Lower lobe of right lung (tissue), 2 donors: ENCODE measurements at regions not wholly inside any gene's neighbourhood (a gene's known extent, or its start where the extent isn't known, plus 50 kb on each side); places are given as distances from the start of the nearest gene placed in this dataset.
"Not testable (repeated sequence)": the region's sequence is repeated elsewhere in the genome, so short reads cannot be mapped to it uniquely, and the experiment has no call there.

Experiments
- ATAC-seq, 2 donors: fragments of 200-7000 bp; cut with Tn5 transposase; one replicate each; pipeline ENCODE4 v1.9.1; 2020 to 2022; ENCODE audit warnings: mild to moderate bottlenecking in 2 of 2, moderate library complexity in 2 of 2
- DNase-seq: peaks from one replicate; pipeline ENCODE4 v3.0.0-alpha.2; 2020
- H3K27ac ChIP-seq: fragments of 200-600 bp; one replicate; pipeline ENCODE4 v1.8.0; 2022
- H3K27me3 ChIP-seq: fragments of 200-600 bp; one replicate; pipeline ENCODE4 v1.8.0; 2022; ENCODE audit warnings: low read depth
- H3K36me3 ChIP-seq: fragments of 200-600 bp; one replicate; pipeline ENCODE4 v1.8.0; 2022; ENCODE audit warnings: mild to moderate bottlenecking
- H3K4me1 ChIP-seq: fragments of 200-600 bp; one replicate; pipeline ENCODE4 v1.8.0; 2022
- H3K4me3 ChIP-seq: fragments of 200-600 bp; one replicate; pipeline ENCODE4 v1.8.0; 2022; ENCODE audit warnings: mild to moderate bottlenecking
- H3K9me3 ChIP-seq: fragments of 200-600 bp; one replicate; pipeline ENCODE4 v1.8.0; 2022
- intact Hi-C: fragments of 100-400 bp; cut with DNase I; formaldehyde crosslinking; loops from one replicate; pipeline ENCODE4 v1.11.0; 2022
- TF ChIP-seq, protein P1 (sequence below): fragments of 200-600 bp; IDR thresholded peaks from one replicate; pipeline ENCODE4 v1.8.0; 2022; ENCODE audit warnings: antibody characterized with exemption, mild to moderate bottlenecking
- donor health status: DM: no; HTN: yes; CAD: no; lungs with severe emphysema.

GRCh38 chrX:65873385-65873784 lies 166.5 kb downstream of the VSIG4 start:
- H3K27ac ChIP-seq: no peak overlapping the region
- H3K4me1 ChIP-seq: no peaks in the 10 kb centered on the region
- H3K4me3 ChIP-seq: no peak overlapping the region
- DNase-seq: no peak
- intact Hi-C loops: no loop called here
- ATAC-seq: no peak
- H3K27me3 ChIP-seq: no peaks in the 10 kb centered on the region
- no peaks in the 10 kb centered on the region for H3K9me3 ChIP-seq
- TF ChIP-seq, protein P1, sequence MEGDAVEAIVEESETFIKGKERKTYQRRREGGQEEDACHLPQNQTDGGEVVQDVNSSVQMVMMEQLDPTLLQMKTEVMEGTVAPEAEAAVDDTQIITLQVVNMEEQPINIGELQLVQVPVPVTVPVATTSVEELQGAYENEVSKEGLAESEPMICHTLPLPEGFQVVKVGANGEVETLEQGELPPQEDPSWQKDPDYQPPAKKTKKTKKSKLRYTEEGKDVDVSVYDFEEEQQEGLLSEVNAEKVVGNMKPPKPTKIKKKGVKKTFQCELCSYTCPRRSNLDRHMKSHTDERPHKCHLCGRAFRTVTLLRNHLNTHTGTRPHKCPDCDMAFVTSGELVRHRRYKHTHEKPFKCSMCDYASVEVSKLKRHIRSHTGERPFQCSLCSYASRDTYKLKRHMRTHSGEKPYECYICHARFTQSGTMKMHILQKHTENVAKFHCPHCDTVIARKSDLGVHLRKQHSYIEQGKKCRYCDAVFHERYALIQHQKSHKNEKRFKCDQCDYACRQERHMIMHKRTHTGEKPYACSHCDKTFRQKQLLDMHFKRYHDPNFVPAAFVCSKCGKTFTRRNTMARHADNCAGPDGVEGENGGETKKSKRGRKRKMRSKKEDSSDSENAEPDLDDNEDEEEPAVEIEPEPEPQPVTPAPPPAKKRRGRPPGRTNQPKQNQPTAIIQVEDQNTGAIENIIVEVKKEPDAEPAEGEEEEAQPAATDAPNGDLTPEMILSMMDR: no peak
- no peaks in the 10 kb centered on the region for H3K36me3 ChIP-seq

GRCh38 chrX:65871671-65872311 lies 168.1 kb downstream of the VSIG4 start:
- TF ChIP-seq, protein P1: no peak
- H3K4me3 ChIP-seq: no peak overlapping the region
- H3K27ac ChIP-seq: no peak overlapping the region
- H3K9me3 ChIP-seq: no peaks in the 10 kb centered on the region
- no peaks in the 10 kb centered on the region for H3K27me3 ChIP-seq
- no peaks in the 10 kb centered on the region for H3K36me3 ChIP-seq
- intact Hi-C loops: no loop called here
- no peak for ATAC-seq
- no peak for DNase-seq
- no peaks in the 10 kb centered on the region for H3K4me1 ChIP-seq

DNA sequence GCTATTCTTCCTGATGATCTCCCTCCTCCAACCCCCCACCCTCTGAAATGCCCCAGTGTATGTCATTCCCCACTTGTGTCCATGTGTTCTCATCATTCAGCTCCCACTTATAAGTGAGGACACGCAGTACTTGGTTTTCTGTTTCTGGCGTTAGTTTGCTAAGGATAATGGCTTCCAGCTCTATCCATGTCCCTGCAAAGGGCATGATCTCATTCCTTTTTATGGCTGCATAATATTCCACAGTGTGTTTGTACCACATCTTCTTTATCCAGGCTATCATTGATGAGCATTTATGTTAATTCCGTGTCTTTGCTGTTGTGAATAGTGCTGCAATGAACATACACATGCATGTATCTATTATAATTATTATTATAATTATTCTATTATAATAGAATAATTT lies 169.3 kb downstream of the VSIG4 start:
- DNase-seq, H3K36me3 ChIP-seq, H3K27me3 ChIP-seq, ATAC-seq, intact Hi-C loops, H3K9me3 ChIP-seq, H3K4me3 ChIP-seq, H3K4me1 ChIP-seq, H3K27ac ChIP-seq: not testable (repeated sequence)

DNA sequence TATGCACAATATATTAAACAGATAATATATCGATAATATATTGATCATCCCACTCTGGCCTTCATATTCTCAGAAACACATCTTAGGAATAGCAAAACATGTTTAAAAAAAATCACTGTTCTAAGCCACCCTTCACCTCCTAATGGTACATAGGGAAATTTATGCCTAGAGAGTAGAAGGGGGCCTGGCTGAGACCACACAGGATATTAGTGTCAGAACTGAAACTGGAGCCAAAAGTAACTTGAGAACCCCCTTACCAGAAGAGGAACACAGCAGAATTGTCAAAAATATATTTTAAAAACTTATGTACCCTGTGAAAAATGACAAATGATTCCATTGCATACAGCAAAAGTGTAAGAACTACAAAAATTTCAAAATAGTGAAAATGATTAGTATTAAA lies 173.1 kb downstream of the VSIG4 start:
- intact Hi-C loops: no loop called here
- TF ChIP-seq, protein P1: no peak
- Histone ChIP-seq H3K27me3 (no peaks in the 10 kb centered on the region), H3K36me3 (no peaks in the 10 kb centered on the region), H3K4me3 (no peak overlapping the region), H3K9me3 (no peaks in the 10 kb centered on the region), H3K4me1 (no peaks in the 10 kb centered on the region), H3K27ac (no peak overlapping the region)
- DNase-seq (no peak), ATAC-seq (no peak)

- Histone ChIP-seq H3K4me3 (no peak overlapping the region), H3K4me1 (no peaks in the 10 kb centered on the region), H3K9me3 (no peaks in the 10 kb centered on the region), H3K27ac (no peak overlapping the region), H3K27me3 (no peaks in the 10 kb centered on the region), H3K36me3 (no peaks in the 10 kb centered on the region)
- intact Hi-C loops: no loop called here
- ATAC-seq: no peak
- no peak for DNase-seq
- TF ChIP-seq, protein P1: no peak
These were observed 173.7 kb downstream of the VSIG4 start for GRCh38 chrX:65866146-65866545.

- H3K36me3 ChIP-seq: no peaks in the 10 kb centered on the region
- DNase-seq: no peak
- H3K4me1 ChIP-seq: no peaks in the 10 kb centered on the region
- intact Hi-C loops: no loop called here
- TF ChIP-seq, protein P1: no peak
- ATAC-seq: no peak
- H3K9me3 ChIP-seq: no peaks in the 10 kb centered on the region
- no peak overlapping the region for H3K27ac ChIP-seq
- no peak overlapping the region for H3K4me3 ChIP-seq
- H3K27me3 ChIP-seq: no peaks in the 10 kb centered on the region
These were observed 177.2 kb downstream of the VSIG4 start for GRCh38 chrX:65862638-65863037.
